ENCODE measurements at regions not wholly inside any gene's neighbourhood (a gene's known extent, or its start where the extent isn't known, plus 50 kb on each side); places are given as distances from the start of the nearest gene placed in this dataset.
A peak's percentile ranks its signal among the peaks of the same experiment; 100 is the strongest.

DNA sequence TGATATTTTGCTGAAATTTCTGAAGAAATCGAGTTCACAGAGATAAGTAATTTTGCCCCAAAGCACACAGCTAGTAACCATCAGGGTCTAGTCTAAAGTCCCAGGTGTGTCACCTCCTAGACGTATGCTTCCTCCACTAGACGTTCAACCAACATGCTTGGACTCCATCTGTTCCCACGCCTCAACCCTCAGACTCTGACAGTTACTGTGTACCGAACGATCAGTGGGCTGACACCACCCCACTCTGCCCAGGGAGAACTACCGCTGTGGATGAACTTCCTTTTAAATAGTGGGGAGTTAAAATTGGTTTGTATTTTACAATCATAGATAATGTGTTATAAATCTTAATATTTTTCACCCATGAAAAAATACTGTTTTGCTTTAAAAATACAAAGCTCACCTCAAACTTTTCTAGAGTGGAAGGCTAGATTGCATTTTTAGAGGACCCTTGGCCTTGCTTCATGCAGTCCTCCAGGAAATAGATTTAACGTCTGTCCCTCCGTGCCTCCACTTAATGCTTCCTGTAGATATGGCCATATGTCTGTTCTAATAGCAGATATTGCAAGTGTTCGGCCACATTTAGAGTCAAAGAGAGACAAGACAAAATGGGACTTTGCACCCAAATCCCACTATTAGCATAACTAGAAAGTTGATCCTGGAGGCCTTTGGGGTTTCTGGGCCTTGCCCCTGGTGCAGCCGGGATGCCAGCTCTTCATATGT lies 91.4 kb upstream of the ZPBP start (continued):
- no peak for TF ChIP-seq GRHL2 (CRISPR knock-in tag; IDR thresholded peaks at IDR 0.05; ENCODE audit: insufficient replicate concordance, severe bottlenecking)
- no peak for TF ChIP-seq ELF4 (CRISPR knock-in tag; IDR thresholded peaks at IDR 0.05; ENCODE audit: low read depth)
- TF ChIP-seq, protein P1, sequence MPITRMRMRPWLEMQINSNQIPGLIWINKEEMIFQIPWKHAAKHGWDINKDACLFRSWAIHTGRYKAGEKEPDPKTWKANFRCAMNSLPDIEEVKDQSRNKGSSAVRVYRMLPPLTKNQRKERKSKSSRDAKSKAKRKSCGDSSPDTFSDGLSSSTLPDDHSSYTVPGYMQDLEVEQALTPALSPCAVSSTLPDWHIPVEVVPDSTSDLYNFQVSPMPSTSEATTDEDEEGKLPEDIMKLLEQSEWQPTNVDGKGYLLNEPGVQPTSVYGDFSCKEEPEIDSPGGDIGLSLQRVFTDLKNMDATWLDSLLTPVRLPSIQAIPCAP (CRISPR knock-in tag; IDR thresholded peaks at IDR 0.05) = no peak
- TF ChIP-seq ZNF138 (CRISPR knock-in tag; conservative IDR thresholded peaks at IDR 0.05) = no peak
- TF ChIP-seq SMAD4 (CRISPR knock-in tag; IDR thresholded peaks at IDR 0.05) = no peak
- TF ChIP-seq CREM (CRISPR knock-in tag; IDR thresholded peaks at IDR 0.05) = no peak
- no peak for TF ChIP-seq NFE2L1 (CRISPR knock-in tag; IDR thresholded peaks at IDR 0.05)

DNA sequence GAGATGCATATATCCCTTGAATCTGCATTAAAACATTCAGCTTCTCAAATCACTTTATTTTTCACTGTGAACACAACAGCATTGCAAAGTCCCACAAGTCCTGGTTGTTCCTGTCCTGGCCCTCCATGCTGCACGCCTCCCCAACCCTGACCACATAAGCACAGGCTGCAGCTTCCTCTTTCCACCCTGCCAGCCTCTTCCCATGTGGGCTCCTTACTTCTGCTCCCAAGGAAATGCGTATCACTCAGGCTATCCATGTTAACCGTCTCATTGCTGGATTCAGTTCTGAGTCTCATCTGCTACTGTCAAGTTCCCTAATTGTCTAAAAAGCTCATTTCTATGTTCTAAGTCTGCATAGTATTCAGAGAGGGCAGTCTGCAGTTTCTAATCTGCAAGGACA lies 89.7 kb upstream of the ZPBP start:
- Mint-ChIP-seq H3K4me3 (no peak overlapping the region), H3K27ac (no peak overlapping the region), H3K4me1 (peaks cover 19% of the 10 kb centered on the region), H3K27me3 (ENCODE audit: low read depth) (no peaks in the 10 kb centered on the region), H3K9me3 (no peaks in the 10 kb centered on the region), H3K36me3 (no peaks in the 10 kb centered on the region)
- CTCF ChIA-PET = interaction anchor here (1.0 to 2.1 kb wide), 4 partner anchors 9 to 90 kb away, joined by 3 to 7 read pairs (median 4); no protein-coding TSS in a partner anchor
- ATAC-seq = peak; percentile 71
- TF ChIP-seq ZNF138 (CRISPR knock-in tag; conservative IDR thresholded peaks at IDR 0.05) (no peak), NFE2L1 (CRISPR knock-in tag; IDR thresholded peaks at IDR 0.05) (no peak), EMX1 (CRISPR knock-in tag; IDR thresholded peaks at IDR 0.05) (no peak), JUN (CRISPR knock-in tag; IDR thresholded peaks at IDR 0.05) (no peak), ZNF416 (CRISPR knock-in tag; IDR thresholded peaks at IDR 0.05) (no peak), GRHL2 (CRISPR knock-in tag; IDR thresholded peaks at IDR 0.05; ENCODE audit: insufficient replicate concordance, severe bottlenecking) (no peak), JAZF1 (CRISPR knock-in tag; IDR thresholded peaks at IDR 0.05) (no peak), ZNF263 (CRISPR knock-in tag; IDR thresholded peaks at IDR 0.05; ENCODE audit: low read depth) (no peak), IRF2 (CRISPR knock-in tag; IDR thresholded peaks at IDR 0.05; ENCODE audit: borderline replicate concordance, low read depth) (no peak), ZBTB21 (CRISPR knock-in tag; IDR thresholded peaks at IDR 0.05; ENCODE audit: borderline replicate concordance) (no peak), SMAD4 (CRISPR knock-in tag; IDR thresholded peaks at IDR 0.05) (no peak), KAT7 (CRISPR knock-in tag; IDR thresholded peaks at IDR 0.05; ENCODE audit: borderline replicate concordance) (no peak), ZNF396 (CRISPR knock-in tag; IDR thresholded peaks at IDR 0.05; ENCODE audit: borderline replicate concordance) (no peak), ELF4 (CRISPR knock-in tag; IDR thresholded peaks at IDR 0.05; ENCODE audit: low read depth) (no peak)
- TF ChIP-seq, protein P2, sequence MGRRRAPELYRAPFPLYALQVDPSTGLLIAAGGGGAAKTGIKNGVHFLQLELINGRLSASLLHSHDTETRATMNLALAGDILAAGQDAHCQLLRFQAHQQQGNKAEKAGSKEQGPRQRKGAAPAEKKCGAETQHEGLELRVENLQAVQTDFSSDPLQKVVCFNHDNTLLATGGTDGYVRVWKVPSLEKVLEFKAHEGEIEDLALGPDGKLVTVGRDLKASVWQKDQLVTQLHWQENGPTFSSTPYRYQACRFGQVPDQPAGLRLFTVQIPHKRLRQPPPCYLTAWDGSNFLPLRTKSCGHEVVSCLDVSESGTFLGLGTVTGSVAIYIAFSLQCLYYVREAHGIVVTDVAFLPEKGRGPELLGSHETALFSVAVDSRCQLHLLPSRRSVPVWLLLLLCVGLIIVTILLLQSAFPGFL (CRISPR knock-in tag; IDR thresholded peaks at IDR 0.05; ENCODE audit: borderline replicate concordance) = no peak
- TF ChIP-seq, protein P3, sequence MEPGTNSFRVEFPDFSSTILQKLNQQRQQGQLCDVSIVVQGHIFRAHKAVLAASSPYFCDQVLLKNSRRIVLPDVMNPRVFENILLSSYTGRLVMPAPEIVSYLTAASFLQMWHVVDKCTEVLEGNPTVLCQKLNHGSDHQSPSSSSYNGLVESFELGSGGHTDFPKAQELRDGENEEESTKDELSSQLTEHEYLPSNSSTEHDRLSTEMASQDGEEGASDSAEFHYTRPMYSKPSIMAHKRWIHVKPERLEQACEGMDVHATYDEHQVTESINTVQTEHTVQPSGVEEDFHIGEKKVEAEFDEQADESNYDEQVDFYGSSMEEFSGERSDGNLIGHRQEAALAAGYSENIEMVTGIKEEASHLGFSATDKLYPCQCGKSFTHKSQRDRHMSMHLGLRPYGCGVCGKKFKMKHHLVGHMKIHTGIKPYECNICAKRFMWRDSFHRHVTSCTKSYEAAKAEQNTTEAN (CRISPR knock-in tag; IDR thresholded peaks at IDR 0.05) = no peak
- TF ChIP-seq, protein P4, sequence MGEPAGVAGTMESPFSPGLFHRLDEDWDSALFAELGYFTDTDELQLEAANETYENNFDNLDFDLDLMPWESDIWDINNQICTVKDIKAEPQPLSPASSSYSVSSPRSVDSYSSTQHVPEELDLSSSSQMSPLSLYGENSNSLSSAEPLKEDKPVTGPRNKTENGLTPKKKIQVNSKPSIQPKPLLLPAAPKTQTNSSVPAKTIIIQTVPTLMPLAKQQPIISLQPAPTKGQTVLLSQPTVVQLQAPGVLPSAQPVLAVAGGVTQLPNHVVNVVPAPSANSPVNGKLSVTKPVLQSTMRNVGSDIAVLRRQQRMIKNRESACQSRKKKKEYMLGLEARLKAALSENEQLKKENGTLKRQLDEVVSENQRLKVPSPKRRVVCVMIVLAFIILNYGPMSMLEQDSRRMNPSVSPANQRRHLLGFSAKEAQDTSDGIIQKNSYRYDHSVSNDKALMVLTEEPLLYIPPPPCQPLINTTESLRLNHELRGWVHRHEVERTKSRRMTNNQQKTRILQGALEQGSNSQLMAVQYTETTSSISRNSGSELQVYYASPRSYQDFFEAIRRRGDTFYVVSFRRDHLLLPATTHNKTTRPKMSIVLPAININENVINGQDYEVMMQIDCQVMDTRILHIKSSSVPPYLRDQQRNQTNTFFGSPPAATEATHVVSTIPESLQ (CRISPR knock-in tag; IDR thresholded peaks at IDR 0.05) = no peak
- TF ChIP-seq, protein P5, sequence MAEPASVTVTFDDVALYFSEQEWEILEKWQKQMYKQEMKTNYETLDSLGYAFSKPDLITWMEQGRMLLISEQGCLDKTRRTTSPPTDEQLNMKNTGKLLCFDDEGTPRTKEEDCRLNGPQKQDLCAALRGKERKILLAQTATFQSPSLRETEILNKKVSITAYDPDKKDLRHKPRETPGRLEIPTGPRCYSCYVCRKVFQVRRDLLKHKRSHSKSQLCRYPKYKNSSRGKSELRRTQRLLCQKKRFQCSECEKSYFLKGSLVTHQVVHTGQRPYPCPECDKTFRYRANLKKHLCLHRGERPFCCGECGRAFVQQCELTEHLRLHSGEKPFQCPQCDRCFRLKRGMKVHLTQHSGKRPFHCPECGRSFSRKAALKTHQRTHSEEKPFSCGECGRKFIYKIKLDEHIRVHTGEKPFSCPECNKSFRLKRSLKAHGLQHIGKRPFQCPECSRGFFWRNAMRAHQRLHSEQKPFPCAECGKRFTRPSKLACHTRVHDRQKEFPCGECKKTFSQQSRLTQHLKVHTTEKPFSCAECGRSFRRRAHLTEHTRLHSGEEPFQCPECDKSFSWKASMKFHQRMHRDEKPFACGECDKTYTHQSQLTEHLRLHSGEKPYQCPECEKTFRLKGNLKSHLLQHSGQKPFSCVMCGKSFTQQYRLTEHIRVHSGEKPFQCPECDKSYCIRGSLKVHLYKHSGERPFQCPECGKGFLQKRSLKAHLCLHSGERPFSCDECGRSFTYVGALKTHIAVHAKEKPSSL (CRISPR knock-in tag; conservative IDR thresholded peaks at IDR 0.05) = no peak
- TF ChIP-seq, protein P6, sequence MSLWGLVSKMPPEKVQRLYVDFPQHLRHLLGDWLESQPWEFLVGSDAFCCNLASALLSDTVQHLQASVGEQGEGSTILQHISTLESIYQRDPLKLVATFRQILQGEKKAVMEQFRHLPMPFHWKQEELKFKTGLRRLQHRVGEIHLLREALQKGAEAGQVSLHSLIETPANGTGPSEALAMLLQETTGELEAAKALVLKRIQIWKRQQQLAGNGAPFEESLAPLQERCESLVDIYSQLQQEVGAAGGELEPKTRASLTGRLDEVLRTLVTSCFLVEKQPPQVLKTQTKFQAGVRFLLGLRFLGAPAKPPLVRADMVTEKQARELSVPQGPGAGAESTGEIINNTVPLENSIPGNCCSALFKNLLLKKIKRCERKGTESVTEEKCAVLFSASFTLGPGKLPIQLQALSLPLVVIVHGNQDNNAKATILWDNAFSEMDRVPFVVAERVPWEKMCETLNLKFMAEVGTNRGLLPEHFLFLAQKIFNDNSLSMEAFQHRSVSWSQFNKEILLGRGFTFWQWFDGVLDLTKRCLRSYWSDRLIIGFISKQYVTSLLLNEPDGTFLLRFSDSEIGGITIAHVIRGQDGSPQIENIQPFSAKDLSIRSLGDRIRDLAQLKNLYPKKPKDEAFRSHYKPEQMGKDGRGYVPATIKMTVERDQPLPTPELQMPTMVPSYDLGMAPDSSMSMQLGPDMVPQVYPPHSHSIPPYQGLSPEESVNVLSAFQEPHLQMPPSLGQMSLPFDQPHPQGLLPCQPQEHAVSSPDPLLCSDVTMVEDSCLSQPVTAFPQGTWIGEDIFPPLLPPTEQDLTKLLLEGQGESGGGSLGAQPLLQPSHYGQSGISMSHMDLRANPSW (CRISPR knock-in tag; conservative IDR thresholded peaks at IDR 0.05; ENCODE audit: low read depth) = no peak
- TF ChIP-seq, protein P7, sequence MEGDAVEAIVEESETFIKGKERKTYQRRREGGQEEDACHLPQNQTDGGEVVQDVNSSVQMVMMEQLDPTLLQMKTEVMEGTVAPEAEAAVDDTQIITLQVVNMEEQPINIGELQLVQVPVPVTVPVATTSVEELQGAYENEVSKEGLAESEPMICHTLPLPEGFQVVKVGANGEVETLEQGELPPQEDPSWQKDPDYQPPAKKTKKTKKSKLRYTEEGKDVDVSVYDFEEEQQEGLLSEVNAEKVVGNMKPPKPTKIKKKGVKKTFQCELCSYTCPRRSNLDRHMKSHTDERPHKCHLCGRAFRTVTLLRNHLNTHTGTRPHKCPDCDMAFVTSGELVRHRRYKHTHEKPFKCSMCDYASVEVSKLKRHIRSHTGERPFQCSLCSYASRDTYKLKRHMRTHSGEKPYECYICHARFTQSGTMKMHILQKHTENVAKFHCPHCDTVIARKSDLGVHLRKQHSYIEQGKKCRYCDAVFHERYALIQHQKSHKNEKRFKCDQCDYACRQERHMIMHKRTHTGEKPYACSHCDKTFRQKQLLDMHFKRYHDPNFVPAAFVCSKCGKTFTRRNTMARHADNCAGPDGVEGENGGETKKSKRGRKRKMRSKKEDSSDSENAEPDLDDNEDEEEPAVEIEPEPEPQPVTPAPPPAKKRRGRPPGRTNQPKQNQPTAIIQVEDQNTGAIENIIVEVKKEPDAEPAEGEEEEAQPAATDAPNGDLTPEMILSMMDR (IDR thresholded peaks at IDR 0.05) = no peak
- POLR2A ChIA-PET = no interaction called here
- no peak for DNase-seq (ENCODE audit: low spot score)
